ENCODE measurements at regions not wholly inside any gene's neighbourhood (a gene's known extent, or its start where the extent isn't known, plus 50 kb on each side); places are given as distances from the start of the nearest gene placed in this dataset.
"Not testable (repeated sequence)": the region's sequence is repeated elsewhere in the genome, so short reads cannot be mapped to it uniquely, and the experiment has no call there.

- TF ChIP-seq CTCF (IDR thresholded peaks at IDR 0.05; ENCODE audit: poor library complexity, severe bottlenecking); EZH2 (IDR thresholded peaks at IDR 0.05; ENCODE audit: borderline replicate concordance, insufficient read depth, low read length, poor library complexity, severe bottlenecking); SMC3 (conservative IDR thresholded peaks at IDR 0.05; ENCODE audit: poor library complexity): not testable (repeated sequence)
These were observed 456.9 kb upstream of the MKI67 start for GRCh38 chr10:128583125-128583524.
